H1 (cell line): ENCODE measurements at regions not wholly inside any gene's neighbourhood (a gene's known extent, or its start where the extent isn't known, plus 50 kb on each side); places are given as distances from the start of the nearest gene placed in this dataset.

ENCODE experiments used
- CHD7 ChIP-seq: fragments of 300-600 bp; sonication (generic); IDR thresholded peaks from 2 replicates; pipeline ENCODE4 v1.7.1; 2012; ENCODE audit warnings: low read length, moderate library complexity, mild to moderate bottlenecking, inconsistent platforms; ENCODE audit not compliant: insufficient replicate concordance

GRCh38 chr13:83714236-83714635 lies 168.0 kb downstream of the SLITRK1 start (continued):
- no peak for TF ChIP-seq CHD7
